GM12875 (cell line): ENCODE measurements at regions not wholly inside any gene's neighbourhood (a gene's known extent, or its start where the extent isn't known, plus 50 kb on each side); places are given as distances from the start of the nearest gene placed in this dataset.

ENCODE experiments used
- H3K4me3 ChIP-seq: one replicate; pipeline ENCODE4 v1.5.1; 2011; ENCODE audit warnings: low read depth, low read length, control low read depth
- CTCF ChIP-seq: IDR thresholded peaks from 2 replicates; pipeline ENCODE4 v1.5.1; 2011; ENCODE audit warnings: low read depth, mild to moderate bottlenecking, control low read depth, inconsistent platforms, low read length, moderate library complexity, borderline replicate concordance; ENCODE audit not compliant: insufficient read depth

GRCh38 chr12:131371401-131372170, 339.3 kb upstream of the SFSWAP start:
- no peak overlapping the region for H3K4me3 ChIP-seq
- TF ChIP-seq CTCF = no peak

- H3K4me3 ChIP-seq = no peak overlapping the region
- no peak for TF ChIP-seq CTCF
Observed at GRCh38 chr12:131372171-131372475, 338.8 kb upstream of the SFSWAP start.

GRCh38 chr12:131372706-131373195, 338.1 kb upstream of the SFSWAP start:
- no peak for TF ChIP-seq CTCF

GRCh38 chr12:131375261-131375971, 335.5 kb upstream of the SFSWAP start:
- no peak for TF ChIP-seq CTCF
- no peak overlapping the region for H3K4me3 ChIP-seq

More at GRCh38 chr12:131372706-131373195, 338.1 kb upstream of the SFSWAP start:
- H3K4me3 ChIP-seq = no peak overlapping the region

- no peak for TF ChIP-seq CTCF
- no peak overlapping the region for H3K4me3 ChIP-seq
Observed at GRCh38 chr12:131375972-131376345, 334.9 kb upstream of the SFSWAP start.

- no peak for TF ChIP-seq CTCF
Observed at GRCh38 chr12:131378176-131378842, 332.6 kb upstream of the SFSWAP start.

More at GRCh38 chr12:131378176-131378842, 332.6 kb upstream of the SFSWAP start:
- no peak overlapping the region for H3K4me3 ChIP-seq
